Neural progenitor cell (in vitro differentiated cells): ENCODE measurements at regions not wholly inside any gene's neighbourhood (a gene's known extent, or its start where the extent isn't known, plus 50 kb on each side); places are given as distances from the start of the nearest gene placed in this dataset.

Experiments
- DNase-seq: peaks from one replicate; pipeline ENCODE4 v3.0.0-alpha.2; 2016; ENCODE audit warnings: low spot score
- H2AFZ ChIP-seq: fragments of 200-600 bp; sonication (generic); replicated peaks from 2 replicates; pipeline ENCODE4 v1.6.1; 2016; ENCODE audit warnings: antibody characterized with exemption
- H3F3A ChIP-seq: fragments of 200-600 bp; sonication (generic); 2 replicates; pipeline ENCODE4 v1.6.1; 2016; ENCODE audit warnings: antibody characterized with exemption, low read depth
- H3K27ac ChIP-seq: fragments of 200-600 bp; sonication (generic); 2 replicates; pipeline ENCODE4 v1.5.1; 2016; ENCODE audit warnings: mild to moderate bottlenecking
- H3K27me3 ChIP-seq: fragments of 200-600 bp; sonication (generic); 2 replicates; pipeline ENCODE4 v1.6.1; 2016; ENCODE audit warnings: mild to moderate bottlenecking, moderate library complexity
- H3K36me3 ChIP-seq: fragments of 200-600 bp; sonication (generic); 2 replicates; pipeline ENCODE4 v1.5.1; 2016
- H3K4me1 ChIP-seq: fragments of 200-600 bp; sonication (generic); 2 replicates; pipeline ENCODE4 v1.6.1; 2016; ENCODE audit warnings: mixed run types
- H3K4me2 ChIP-seq: fragments of 200-600 bp; sonication (generic); 2 replicates; pipeline ENCODE4 v1.6.1; 2016
- H3K4me3 ChIP-seq: fragments of 200-600 bp; sonication (generic); 2 replicates; pipeline ENCODE4 v1.5.1; 2016
- H3K79me2 ChIP-seq: fragments of 200-600 bp; sonication (generic); 2 replicates; pipeline ENCODE4 v1.6.1; 2016; ENCODE audit warnings: low read depth
- H3K9ac ChIP-seq: fragments of 200-600 bp; sonication (generic); 2 replicates; pipeline ENCODE4 v1.6.1; 2016
- H3K9me3 ChIP-seq: fragments of 200-600 bp; sonication (generic); 2 replicates; pipeline ENCODE4 v1.5.1; 2016; ENCODE audit warnings: low read depth
- H4K20me1 ChIP-seq: fragments of 200-600 bp; sonication (generic); 2 replicates; pipeline ENCODE4 v1.6.1; 2016; ENCODE audit warnings: low read depth
- H3K27ac Mint-ChIP-seq: 3 replicates; pipeline ENCODE4 v1.8.0; 2021; ENCODE audit warnings: mixed read lengths
- H3K27me3 Mint-ChIP-seq: 2 replicates; pipeline ENCODE4 v1.8.0; 2022; ENCODE audit warnings: low read depth, mild to moderate bottlenecking, inconsistent platforms, moderate library complexity, mixed read lengths; ENCODE audit not compliant: insufficient read depth
- H3K36me3 Mint-ChIP-seq: 3 replicates; pipeline ENCODE4 v1.8.0; 2021; ENCODE audit warnings: mixed read lengths
- H3K4me1 Mint-ChIP-seq: 3 replicates; pipeline ENCODE4 v1.8.0; 2021; ENCODE audit warnings: mixed read lengths
- H3K4me3 Mint-ChIP-seq: 3 replicates; pipeline ENCODE4 v1.8.0; 2021; ENCODE audit warnings: mild to moderate bottlenecking, moderate library complexity, mixed read lengths
- H3K9me3 Mint-ChIP-seq: 3 replicates; pipeline ENCODE4 v1.8.0; 2020; ENCODE audit warnings: mixed read lengths
- CTCF ChIP-seq: fragments of 200-600 bp; sonication (generic); IDR thresholded peaks from 2 replicates; pipeline ENCODE4 v1.5.1; 2017; ENCODE audit warnings: antibody characterized with exemption, mild to moderate bottlenecking
- EZH2 ChIP-seq: fragments of 200-600 bp; sonication (generic); IDR thresholded peaks from 2 replicates; pipeline ENCODE4 v1.6.1; 2017; ENCODE audit warnings: antibody characterized with exemption, mild to moderate bottlenecking, moderate library complexity
- EZH2phosphoT487 ChIP-seq: fragments of 200-600 bp; sonication (generic); IDR thresholded peaks from 2 replicates; pipeline ENCODE4 v1.6.1; 2017; ENCODE audit warnings: antibody characterized with exemption

GRCh38 chr17:6347776-6348175 is 87.1 kb downstream of the AIPL1 start:
- no peaks in the 10 kb centered on the region for H3K4me1 ChIP-seq
- peaks cover 21% of the 10 kb centered on the region for H3K4me1 Mint-ChIP-seq
- H3K4me3 ChIP-seq = no peak overlapping the region
- H3K36me3 Mint-ChIP-seq = peaks cover 4% of the 10 kb centered on the region
- no peak overlapping the region for H3K4me2 ChIP-seq
- H3F3A ChIP-seq = no peaks in the 10 kb centered on the region
- DNase-seq = no peak
- no peak overlapping the region for H2AFZ ChIP-seq
- no peaks in the 10 kb centered on the region for H3K79me2 ChIP-seq
- H3K27ac Mint-ChIP-seq = no peak overlapping the region
- H3K9me3 ChIP-seq = no peaks in the 10 kb centered on the region
- no peak overlapping the region for H3K9ac ChIP-seq
- no peak for TF ChIP-seq EZH2
- no peak for TF ChIP-seq EZH2phosphoT487
- no peak for TF ChIP-seq CTCF
- H3K9me3 Mint-ChIP-seq = no peaks in the 10 kb centered on the region
- peaks cover 5% of the 10 kb centered on the region for H3K27me3 Mint-ChIP-seq
- no peaks in the 10 kb centered on the region for H4K20me1 ChIP-seq
- no peak overlapping the region for H3K27ac ChIP-seq
- H3K27me3 ChIP-seq = no peaks in the 10 kb centered on the region
- H3K36me3 ChIP-seq = no peaks in the 10 kb centered on the region
- no peak overlapping the region for H3K4me3 Mint-ChIP-seq

GRCh38 chr17:6346986-6347385 is 87.9 kb downstream of the AIPL1 start:
- Mint-ChIP-seq H3K27ac (peak overlapping the region; percentile 55), H3K4me3 (no peak overlapping the region), H3K9me3 (no peaks in the 10 kb centered on the region), H3K4me1 (peaks cover 28% of the 10 kb centered on the region), H3K27me3 (peaks cover 5% of the 10 kb centered on the region), H3K36me3 (peaks cover 4% of the 10 kb centered on the region)
- H2AFZ ChIP-seq = no peak overlapping the region
- no peak for DNase-seq
- no peaks in the 10 kb centered on the region for H3K79me2 ChIP-seq
- H3K36me3 ChIP-seq = no peaks in the 10 kb centered on the region
- no peaks in the 10 kb centered on the region for H3K9me3 ChIP-seq
- H3K27ac ChIP-seq = no peak overlapping the region
- no peaks in the 10 kb centered on the region for H3K27me3 ChIP-seq
- H3K9ac ChIP-seq = no peak overlapping the region
- H4K20me1 ChIP-seq = no peaks in the 10 kb centered on the region
- no peaks in the 10 kb centered on the region for H3K4me1 ChIP-seq
- no peak overlapping the region for H3K4me3 ChIP-seq
- no peak overlapping the region for H3K4me2 ChIP-seq
- no peaks in the 10 kb centered on the region for H3F3A ChIP-seq
- no peak for TF ChIP-seq CTCF
- no peak for TF ChIP-seq EZH2
- TF ChIP-seq EZH2phosphoT487 = no peak

GRCh38 chr17:6346156-6346786 is 88.7 kb downstream of the AIPL1 start:
- no peaks in the 10 kb centered on the region for H3K9me3 Mint-ChIP-seq
- no peaks in the 10 kb centered on the region for H3F3A ChIP-seq
- H3K79me2 ChIP-seq = no peaks in the 10 kb centered on the region
- H3K27me3 ChIP-seq = no peaks in the 10 kb centered on the region
- no peaks in the 10 kb centered on the region for H3K9me3 ChIP-seq
- DNase-seq = no peak
- H3K27ac Mint-ChIP-seq = peak overlapping the region; percentile 93
- H3K27me3 Mint-ChIP-seq = peaks cover 5% of the 10 kb centered on the region
- H3K9ac ChIP-seq = no peak overlapping the region
- H2AFZ ChIP-seq = peak overlapping the region; percentile 42
- H3K4me3 Mint-ChIP-seq = no peak overlapping the region
- no peak overlapping the region for H3K27ac ChIP-seq
- H3K36me3 Mint-ChIP-seq = peaks cover 4% of the 10 kb centered on the region
- H3K4me3 ChIP-seq = no peak overlapping the region
- H4K20me1 ChIP-seq = no peaks in the 10 kb centered on the region
- no peaks in the 10 kb centered on the region for H3K36me3 ChIP-seq
- no peak overlapping the region for H3K4me2 ChIP-seq
- H3K4me1 Mint-ChIP-seq = peaks cover 33% of the 10 kb centered on the region
- TF ChIP-seq EZH2 = no peak
- TF ChIP-seq EZH2phosphoT487 = no peak
- TF ChIP-seq CTCF = no peak
- H3K4me1 ChIP-seq = peaks cover under 1% of the 10 kb centered on the region
